Left lung (tissue), 4 donors: ENCODE measurements at regions not wholly inside any gene's neighbourhood (a gene's known extent, or its start where the extent isn't known, plus 50 kb on each side); places are given as distances from the start of the nearest gene placed in this dataset.

Experiments
- ATAC-seq: fragments of 200-7000 bp; cut with Tn5 transposase; one replicate; pipeline ENCODE4 v1.9.1; 2020; ENCODE audit warnings: moderate library complexity
- DNase-seq, 4 donors: peaks; one replicate each; pipeline ENCODE4 v3.0.0-alpha.2; 2013 to 2020
- H3K27ac ChIP-seq, 2 donors: fragments of 200-600 bp; sonication (generic) in 1 of 2; one replicate each; pipeline versions ENCODE4 v1.5.0 to v1.8.0; 2020 to 2021
- H3K27me3 ChIP-seq, 2 donors: fragments of 200-600 bp; sonication (generic) in 1 of 2; one replicate each; pipeline versions ENCODE4 v1.5.0 to v1.8.0; 2020 to 2021
- H3K36me3 ChIP-seq, 2 donors: fragments of 200-600 bp; sonication (generic) in 1 of 2; one replicate each; pipeline versions ENCODE4 v1.5.0 to v1.8.0; 2020 to 2021
- H3K4me1 ChIP-seq, 2 donors: fragments of 200-600 bp; one replicate each; pipeline ENCODE4 v1.8.0; 2021
- H3K4me3 ChIP-seq, 2 donors: fragments of 200-600 bp; sonication (generic) in 1 of 2; one replicate each; pipeline versions ENCODE4 v1.5.0 to v1.8.0; 2020 to 2021; ENCODE audit warnings: mild to moderate bottlenecking in 1 of 2
- H3K9me3 ChIP-seq, 2 donors: fragments of 200-600 bp; sonication (generic) in 1 of 2; one replicate each; pipeline versions ENCODE4 v1.5.0 to v1.8.0; 2020 to 2021
- intact Hi-C, 2 donors: fragments of 100-400 bp; cut with DNase I; formaldehyde crosslinking; loops; one replicate each; pipeline versions ENCODE4 v1.11.2 to v1.14.2; 2022
- TF ChIP-seq, protein P1 (sequence below), 2 donors: fragments of 200-600 bp; sonication (generic) in 1 of 2; IDR thresholded peaks; one replicate each; pipeline versions ENCODE4 v1.5.0 to v1.8.0; 2021; ENCODE audit warnings: antibody characterized with exemption in 2 of 2
- donor health status: DM: no; HTN: yes; CAD: no.
- donor health status: DM: no; HTN: no; CAD: no.

DNA sequence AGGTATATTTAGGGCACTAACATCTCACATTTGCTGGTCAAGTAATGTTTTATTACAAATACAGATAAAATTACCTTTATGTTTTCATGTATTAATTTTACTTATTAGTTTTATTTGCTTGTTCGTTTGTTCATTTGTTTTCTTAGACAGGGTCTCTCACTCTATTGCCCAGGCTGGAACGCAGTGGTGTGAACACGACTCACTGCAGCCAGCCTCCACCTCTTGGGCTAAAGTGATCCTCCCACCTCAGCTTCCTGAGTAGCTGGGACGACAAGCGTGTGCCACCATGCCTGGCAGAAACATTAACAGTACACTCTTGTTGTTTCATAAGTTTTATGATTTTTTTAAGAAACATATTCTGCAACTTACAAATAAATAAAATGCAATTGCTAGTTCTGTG lies 123.2 kb downstream of the ZNF608 start:
- Histone ChIP-seq H3K9me3 (no peaks in the 10 kb centered on the region), H3K4me3 (no peak overlapping the region), H3K4me1 (no peaks in the 10 kb centered on the region), H3K27ac (no peak overlapping the region), H3K36me3 (no peaks in the 10 kb centered on the region), H3K27me3 (no peaks in the 10 kb centered on the region)
- intact Hi-C loops, result no loop called here
- ATAC-seq, result no peak
- TF ChIP-seq, protein P1, sequence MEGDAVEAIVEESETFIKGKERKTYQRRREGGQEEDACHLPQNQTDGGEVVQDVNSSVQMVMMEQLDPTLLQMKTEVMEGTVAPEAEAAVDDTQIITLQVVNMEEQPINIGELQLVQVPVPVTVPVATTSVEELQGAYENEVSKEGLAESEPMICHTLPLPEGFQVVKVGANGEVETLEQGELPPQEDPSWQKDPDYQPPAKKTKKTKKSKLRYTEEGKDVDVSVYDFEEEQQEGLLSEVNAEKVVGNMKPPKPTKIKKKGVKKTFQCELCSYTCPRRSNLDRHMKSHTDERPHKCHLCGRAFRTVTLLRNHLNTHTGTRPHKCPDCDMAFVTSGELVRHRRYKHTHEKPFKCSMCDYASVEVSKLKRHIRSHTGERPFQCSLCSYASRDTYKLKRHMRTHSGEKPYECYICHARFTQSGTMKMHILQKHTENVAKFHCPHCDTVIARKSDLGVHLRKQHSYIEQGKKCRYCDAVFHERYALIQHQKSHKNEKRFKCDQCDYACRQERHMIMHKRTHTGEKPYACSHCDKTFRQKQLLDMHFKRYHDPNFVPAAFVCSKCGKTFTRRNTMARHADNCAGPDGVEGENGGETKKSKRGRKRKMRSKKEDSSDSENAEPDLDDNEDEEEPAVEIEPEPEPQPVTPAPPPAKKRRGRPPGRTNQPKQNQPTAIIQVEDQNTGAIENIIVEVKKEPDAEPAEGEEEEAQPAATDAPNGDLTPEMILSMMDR (IDR thresholded peaks at IDR 0.05), result no peak
- DNase-seq, result no peak

DNA sequence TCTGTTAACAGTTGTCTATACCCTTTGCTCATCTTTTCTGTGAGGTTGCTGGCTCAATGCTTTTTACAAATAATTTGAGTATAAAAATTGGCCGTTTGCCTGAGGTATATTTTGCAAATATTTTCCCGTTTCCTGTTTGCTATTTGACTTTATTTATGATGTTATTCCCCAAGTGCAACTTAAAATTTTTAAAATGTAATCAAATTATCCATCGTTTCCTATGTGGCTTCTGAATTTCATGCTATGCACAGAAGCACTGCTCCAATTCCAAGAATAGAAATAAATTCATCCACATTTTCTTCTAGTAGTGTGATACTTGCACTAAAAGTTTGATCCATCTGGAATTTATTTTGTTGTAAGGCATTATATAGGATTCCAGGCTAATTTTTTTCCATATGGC lies 123.6 kb downstream of the ZNF608 start:
- H3K4me3 ChIP-seq, result no peak overlapping the region
- intact Hi-C loops, result no loop called here
- H3K36me3 ChIP-seq, result no peaks in the 10 kb centered on the region
- ATAC-seq (no peak), DNase-seq (no peak)
- no peaks in the 10 kb centered on the region for H3K4me1 ChIP-seq
- H3K27me3 ChIP-seq, result no peaks in the 10 kb centered on the region
- H3K27ac ChIP-seq, result no peak overlapping the region
- TF ChIP-seq, protein P1 (IDR thresholded peaks at IDR 0.05), result no peak
- H3K9me3 ChIP-seq, result no peaks in the 10 kb centered on the region

DNA sequence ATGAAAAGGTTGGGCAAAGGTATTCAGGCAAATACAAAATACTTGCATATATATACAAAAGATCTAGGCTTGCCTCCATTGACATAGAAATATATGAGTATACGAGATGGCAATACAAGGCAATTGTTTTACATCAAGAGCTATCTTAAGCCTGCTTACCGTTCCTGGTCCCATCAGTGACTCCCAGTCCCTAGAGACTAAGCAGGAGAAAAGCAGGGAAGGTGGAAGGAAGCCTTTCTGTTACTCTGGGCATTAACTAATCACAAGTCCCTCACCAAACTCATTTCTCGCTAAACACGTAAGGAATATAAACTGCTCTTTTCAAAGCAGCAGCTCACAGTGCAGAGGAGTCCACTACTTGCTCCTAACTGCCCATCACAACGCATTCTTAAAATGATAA lies 125.2 kb downstream of the ZNF608 start:
- Histone ChIP-seq H3K4me3 (no peak overlapping the region), H3K27me3 (no peaks in the 10 kb centered on the region), H3K36me3 (no peaks in the 10 kb centered on the region), H3K4me1 (no peaks in the 10 kb centered on the region), H3K9me3 (no peaks in the 10 kb centered on the region), H3K27ac (no peak overlapping the region)
- ATAC-seq, result no peak
- TF ChIP-seq, protein P1 (IDR thresholded peaks at IDR 0.05), result no peak
- intact Hi-C loops, result no loop called here
- no peak for DNase-seq

DNA sequence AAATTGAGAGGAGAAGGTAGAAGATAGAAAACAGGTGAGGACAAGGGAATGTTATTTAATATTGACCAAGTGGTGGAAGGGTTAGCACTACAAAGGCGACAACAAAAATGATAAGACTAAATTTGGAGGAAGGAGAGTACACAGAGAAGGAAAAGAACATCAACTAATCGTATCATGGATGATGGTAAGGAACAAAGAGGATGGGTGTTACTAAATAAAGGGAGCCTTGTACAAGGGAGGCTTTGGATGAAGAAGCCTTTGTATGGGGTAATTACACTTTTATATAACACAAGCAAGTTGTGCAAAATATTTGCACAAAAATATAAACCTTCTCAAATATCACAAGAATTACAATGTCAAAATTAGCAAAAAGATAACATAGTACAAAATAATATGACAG lies 125.7 kb downstream of the ZNF608 start:
- intact Hi-C loops, result no loop called here
- Histone ChIP-seq H3K27me3 (no peaks in the 10 kb centered on the region), H3K27ac (no peak overlapping the region), H3K4me3 (no peak overlapping the region), H3K36me3 (no peaks in the 10 kb centered on the region), H3K4me1 (no peaks in the 10 kb centered on the region), H3K9me3 (no peaks in the 10 kb centered on the region)
- no peak for ATAC-seq
- no peak for DNase-seq
- TF ChIP-seq, protein P1 (IDR thresholded peaks at IDR 0.05), result no peak

DNA sequence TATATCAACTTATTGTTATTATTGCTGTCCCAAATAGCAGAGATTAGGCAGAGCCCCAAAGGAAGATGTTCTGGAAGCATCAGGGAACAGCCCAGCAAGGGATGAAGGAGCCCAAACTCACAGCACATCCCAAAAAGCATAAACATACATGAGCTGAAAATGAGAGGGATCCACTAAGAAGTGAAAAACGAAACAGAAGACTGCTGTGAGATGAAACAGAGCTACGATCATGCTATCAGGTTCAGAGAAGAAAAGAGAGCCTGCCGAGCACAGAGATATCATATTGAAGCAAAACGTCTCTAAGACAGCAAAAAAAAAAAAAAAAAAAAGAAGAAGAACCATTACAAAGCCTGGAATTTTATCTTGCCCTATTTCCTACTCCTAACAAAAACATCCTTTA lies 127.3 kb downstream of the ZNF608 start:
- Histone ChIP-seq H3K36me3 (no peaks in the 10 kb centered on the region), H3K27me3 (no peaks in the 10 kb centered on the region), H3K27ac (no peak overlapping the region), H3K4me1 (no peaks in the 10 kb centered on the region), H3K4me3 (no peak overlapping the region), H3K9me3 (no peaks in the 10 kb centered on the region)
- TF ChIP-seq, protein P1 (IDR thresholded peaks at IDR 0.05), result no peak
- no peak for DNase-seq
- no peak for ATAC-seq
- intact Hi-C loops, result no loop called here
